ENCODE measurements at regions not wholly inside any gene's neighbourhood (a gene's known extent, or its start where the extent isn't known, plus 50 kb on each side); places are given as distances from the start of the nearest gene placed in this dataset.

DNA sequence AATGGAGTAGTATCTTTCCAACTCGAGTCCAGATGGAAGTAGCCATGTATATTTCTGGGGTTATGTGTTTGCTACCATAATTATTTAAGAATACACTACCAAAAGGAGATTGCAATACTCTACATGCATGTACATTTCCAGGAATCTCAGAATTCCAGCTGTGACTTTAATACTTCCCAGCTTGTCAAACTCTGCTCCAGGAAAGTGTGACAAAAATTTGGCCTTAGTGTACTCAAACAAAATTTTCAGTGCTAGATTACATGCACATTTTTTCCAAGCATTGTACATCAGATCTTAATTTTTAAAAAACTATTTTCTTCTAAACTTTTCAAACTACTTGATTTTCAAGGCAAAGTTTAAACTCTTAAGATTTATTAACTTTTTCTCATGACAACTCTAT is 1791.6 kb downstream of the SUCLG1 start:
- Histone ChIP-seq H3K27ac (ENCODE audit: low read depth in 1 of 2, low read length in 1 of 2) (no peak overlapping the region), H3K4me1 (ENCODE audit: control insufficient read depth in 5 of 5, insufficient read depth in 5 of 5, low read length in 5 of 5) (no peaks in the 10 kb centered on the region), H3K4me3 (no peak overlapping the region), H3K9me3 (ENCODE audit: control insufficient read depth in 4 of 4, insufficient read depth in 3 of 4, low read length in 3 of 4) (no peaks in the 10 kb centered on the region), H3K36me3 (ENCODE audit: control insufficient read depth in 4 of 4, insufficient read depth in 4 of 4, low read length in 4 of 4) (no peaks in the 10 kb centered on the region), H3K27me3 (ENCODE audit: control insufficient read depth in 3 of 3, insufficient read depth in 3 of 3, low read length in 2 of 3) (no peaks in the 10 kb centered on the region), H3K9ac (ENCODE audit: insufficient read depth in 1 of 2, low read length in 2 of 2) (no peak overlapping the region)
- ATAC-seq (ENCODE audit: insufficient read depth, low FRiP score) = no peak
- TF ChIP-seq, protein P1, sequence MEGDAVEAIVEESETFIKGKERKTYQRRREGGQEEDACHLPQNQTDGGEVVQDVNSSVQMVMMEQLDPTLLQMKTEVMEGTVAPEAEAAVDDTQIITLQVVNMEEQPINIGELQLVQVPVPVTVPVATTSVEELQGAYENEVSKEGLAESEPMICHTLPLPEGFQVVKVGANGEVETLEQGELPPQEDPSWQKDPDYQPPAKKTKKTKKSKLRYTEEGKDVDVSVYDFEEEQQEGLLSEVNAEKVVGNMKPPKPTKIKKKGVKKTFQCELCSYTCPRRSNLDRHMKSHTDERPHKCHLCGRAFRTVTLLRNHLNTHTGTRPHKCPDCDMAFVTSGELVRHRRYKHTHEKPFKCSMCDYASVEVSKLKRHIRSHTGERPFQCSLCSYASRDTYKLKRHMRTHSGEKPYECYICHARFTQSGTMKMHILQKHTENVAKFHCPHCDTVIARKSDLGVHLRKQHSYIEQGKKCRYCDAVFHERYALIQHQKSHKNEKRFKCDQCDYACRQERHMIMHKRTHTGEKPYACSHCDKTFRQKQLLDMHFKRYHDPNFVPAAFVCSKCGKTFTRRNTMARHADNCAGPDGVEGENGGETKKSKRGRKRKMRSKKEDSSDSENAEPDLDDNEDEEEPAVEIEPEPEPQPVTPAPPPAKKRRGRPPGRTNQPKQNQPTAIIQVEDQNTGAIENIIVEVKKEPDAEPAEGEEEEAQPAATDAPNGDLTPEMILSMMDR (IDR thresholded peaks at IDR 0.05; ENCODE audit: control extremely low read depth, extremely low read depth) = no peak
- WGBS, 2 donors = 66 to 68% methylated on average over 1 of the region's 1 CpG
- peak in 2 of 3 donors; percentile 18 to 35 for DNase-seq

DNA sequence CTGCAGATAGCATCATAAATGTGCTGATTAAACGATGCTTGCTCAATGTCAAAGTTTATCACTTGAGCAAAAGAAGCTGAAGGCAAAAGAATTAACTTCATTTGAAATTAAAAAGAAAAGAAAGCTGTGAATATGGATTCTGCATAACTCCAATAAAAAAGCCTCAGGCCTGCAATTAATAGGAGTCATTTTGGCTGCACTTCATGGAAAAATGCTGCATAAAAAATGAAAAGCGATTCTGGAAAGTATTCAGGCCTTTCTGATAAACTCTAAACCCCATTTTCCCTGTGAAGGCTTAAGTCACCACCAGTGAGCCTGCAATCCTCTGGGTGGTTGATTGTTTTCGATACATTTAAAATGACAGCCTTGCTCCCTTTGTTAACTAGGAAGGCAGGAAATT is 1793.4 kb downstream of the SUCLG1 start:
- 80 to 87% methylated on average over 3 of the region's 3 CpGs for WGBS, 2 donors
- Histone ChIP-seq H3K27me3 (ENCODE audit: control insufficient read depth in 3 of 3, insufficient read depth in 3 of 3, low read length in 2 of 3) (no peaks in the 10 kb centered on the region), H3K4me1 (ENCODE audit: control insufficient read depth in 5 of 5, insufficient read depth in 5 of 5, low read length in 5 of 5) (no peaks in the 10 kb centered on the region), H3K9ac (ENCODE audit: insufficient read depth in 1 of 2, low read length in 2 of 2) (no peak overlapping the region), H3K36me3 (ENCODE audit: control insufficient read depth in 4 of 4, insufficient read depth in 4 of 4, low read length in 4 of 4) (no peaks in the 10 kb centered on the region), H3K27ac (ENCODE audit: low read depth in 1 of 2, low read length in 1 of 2) (no peak overlapping the region), H3K9me3 (ENCODE audit: control insufficient read depth in 4 of 4, insufficient read depth in 3 of 4, low read length in 3 of 4) (no peaks in the 10 kb centered on the region), H3K4me3 (no peak overlapping the region)
- no peak for ATAC-seq (ENCODE audit: insufficient read depth, low FRiP score)
- peak in 1 of 3 donors; percentile 19 for DNase-seq
- TF ChIP-seq, protein P1 (IDR thresholded peaks at IDR 0.05; ENCODE audit: control extremely low read depth, extremely low read depth) = no peak

DNA sequence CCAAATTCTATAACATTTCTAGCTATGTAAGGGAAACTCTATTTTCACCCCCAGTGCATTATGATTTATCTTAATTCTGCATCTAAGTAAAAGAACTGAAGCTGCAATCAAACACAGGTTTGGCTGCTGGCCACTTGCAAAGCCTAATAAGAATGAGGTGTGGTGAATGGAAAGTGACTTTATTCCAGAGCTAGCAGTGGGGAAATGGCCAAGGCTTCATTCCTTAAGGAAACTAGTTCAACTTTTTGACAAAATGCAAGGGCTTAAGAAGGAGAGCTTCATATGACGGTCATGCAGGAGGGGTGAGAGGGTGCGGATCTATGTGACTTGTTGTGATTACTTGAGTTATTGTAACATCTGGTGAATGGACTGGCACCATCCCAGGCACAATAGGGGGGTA is 1802.0 kb downstream of the SUCLG1 start:
- H3K4me3 ChIP-seq = no peak overlapping the region
- no peaks in the 10 kb centered on the region for H3K9me3 ChIP-seq (ENCODE audit: control insufficient read depth in 4 of 4, insufficient read depth in 3 of 4, low read length in 3 of 4)
- no peaks in the 10 kb centered on the region for H3K27me3 ChIP-seq (ENCODE audit: control insufficient read depth in 3 of 3, insufficient read depth in 3 of 3, low read length in 2 of 3)
- ATAC-seq (ENCODE audit: insufficient read depth, low FRiP score) (no peak), DNase-seq (peak; percentile 18 to 74 (median 69))
- H3K36me3 ChIP-seq (ENCODE audit: control insufficient read depth in 4 of 4, insufficient read depth in 4 of 4, low read length in 4 of 4) = no peaks in the 10 kb centered on the region
- no peak overlapping the region for H3K27ac ChIP-seq (ENCODE audit: low read depth in 1 of 2, low read length in 1 of 2)
- peaks cover 0 to 3% (median 0%) of the 10 kb centered on the region in 5 donors for H3K4me1 ChIP-seq (ENCODE audit: control insufficient read depth in 5 of 5, insufficient read depth in 5 of 5, low read length in 5 of 5)
- TF ChIP-seq, protein P1 (IDR thresholded peaks at IDR 0.05; ENCODE audit: control extremely low read depth, extremely low read depth) = no peak
- no peak overlapping the region for H3K9ac ChIP-seq (ENCODE audit: insufficient read depth in 1 of 2, low read length in 2 of 2)
- 74 to 86% methylated on average over 2 of the region's 2 CpGs for WGBS, 2 donors

DNA sequence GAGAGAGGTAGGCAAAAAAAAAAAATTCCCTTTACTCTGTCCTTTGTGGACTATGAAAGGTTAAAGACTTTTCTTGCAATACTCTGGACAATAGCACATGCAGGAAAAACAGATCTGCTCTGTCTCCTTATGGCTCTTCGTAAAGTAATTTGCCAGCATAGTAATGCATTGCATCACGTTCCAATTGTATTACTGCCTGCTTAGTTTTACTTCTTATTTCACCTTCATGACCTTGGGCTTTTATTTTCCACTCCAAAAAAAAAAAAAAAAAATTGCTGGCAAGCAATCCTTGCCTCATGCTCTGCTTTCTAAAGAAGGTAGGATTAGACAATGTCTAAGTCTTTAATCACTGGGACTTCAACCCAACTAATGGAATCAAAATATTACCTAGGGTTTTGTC is 1802.7 kb downstream of the SUCLG1 start:
- ATAC-seq (ENCODE audit: insufficient read depth, low FRiP score) = no peak
- Histone ChIP-seq H3K9me3 (ENCODE audit: control insufficient read depth in 4 of 4, insufficient read depth in 3 of 4, low read length in 3 of 4) (no peaks in the 10 kb centered on the region), H3K9ac (ENCODE audit: insufficient read depth in 1 of 2, low read length in 2 of 2) (no peak overlapping the region), H3K36me3 (ENCODE audit: control insufficient read depth in 4 of 4, insufficient read depth in 4 of 4, low read length in 4 of 4) (no peaks in the 10 kb centered on the region), H3K4me1 (ENCODE audit: control insufficient read depth in 5 of 5, insufficient read depth in 5 of 5, low read length in 5 of 5) (peaks cover 0 to 3% (median 0%) of the 10 kb centered on the region in 5 donors), H3K27ac (ENCODE audit: low read depth in 1 of 2, low read length in 1 of 2) (no peak overlapping the region), H3K4me3 (no peak overlapping the region), H3K27me3 (ENCODE audit: control insufficient read depth in 3 of 3, insufficient read depth in 3 of 3, low read length in 2 of 3) (no peaks in the 10 kb centered on the region)
- TF ChIP-seq, protein P1 (IDR thresholded peaks at IDR 0.05; ENCODE audit: control extremely low read depth, extremely low read depth) = no peak
- 56 to 62% methylated on average over 2 of the region's 2 CpGs for WGBS, 2 donors
- peak in 2 of 3 donors; percentile 12 to 21 for DNase-seq
